Activated T-helper 1 cell treated with anti-CD3 and anti-CD28 coated beads, Interleukin-12 subunit alpha, Interleukin-12 subunit beta, Interleukin-2, Interleukin-4 antibody, amounts not matched to agents 30 ng/mL and 10 ng/mL and 1 ng/mL, durations not matched to agents 14 hours and 24 hours and 36 hours (primary cell): ENCODE measurements at regions not wholly inside any gene's neighbourhood (a gene's known extent, or its start where the extent isn't known, plus 50 kb on each side); places are given as distances from the start of the nearest gene placed in this dataset.
"Not testable (repeated sequence)": the region's sequence is repeated elsewhere in the genome, so short reads cannot be mapped to it uniquely, and the experiment has no call there.

Experiments
- DNase-seq: peaks from one replicate; pipeline ENCODE4 v3.0.0; 2021; ENCODE audit warnings: low spot score
- H3K27ac Mint-ChIP-seq: one replicate; pipeline ENCODE4 v1.8.0; 2021; ENCODE audit warnings: mild to moderate bottlenecking, mixed read lengths
- H3K27me3 Mint-ChIP-seq: one replicate; pipeline ENCODE4 v1.8.0; 2022; ENCODE audit warnings: mild to moderate bottlenecking, moderate library complexity, mixed read lengths; ENCODE audit not compliant: insufficient read depth
- H3K36me3 Mint-ChIP-seq: one replicate; pipeline ENCODE4 v1.8.0; 2021; ENCODE audit warnings: low read depth, mixed read lengths
- H3K4me1 Mint-ChIP-seq: one replicate; pipeline ENCODE4 v1.8.0; 2021; ENCODE audit warnings: low read depth, mixed read lengths
- H3K4me3 Mint-ChIP-seq: one replicate; pipeline ENCODE4 v1.8.0; 2021; ENCODE audit warnings: mild to moderate bottlenecking, moderate library complexity, mixed read lengths
- H3K9me3 Mint-ChIP-seq: one replicate; pipeline ENCODE4 v1.8.0; 2021; ENCODE audit warnings: mixed read lengths
- intact Hi-C: fragments of 100-400 bp; cut with micrococcal nuclease; formaldehyde crosslinking; loops from one replicate; pipeline ENCODE4 v1.15.1; 2024

DNA sequence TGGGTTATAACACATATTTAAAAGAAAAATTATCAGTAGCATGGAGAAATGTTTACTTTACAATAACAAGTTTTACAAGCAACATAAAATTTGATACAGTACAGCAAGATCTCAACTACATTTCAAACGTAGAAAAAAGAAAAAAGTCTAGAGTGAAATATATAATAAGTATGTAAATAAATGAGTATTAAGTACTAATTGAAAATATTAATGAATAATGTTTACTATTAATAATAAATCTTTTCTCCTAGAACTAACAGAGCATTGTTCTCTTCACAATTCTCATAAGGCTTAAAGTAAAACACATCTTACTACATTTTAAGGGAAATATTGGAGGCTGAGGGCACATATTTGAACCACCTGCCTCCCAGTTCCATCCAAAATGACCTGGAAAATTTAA, 72.1 kb downstream of the TMEM212 start:
- Mint-ChIP-seq H3K36me3 (no peaks in the 10 kb centered on the region), H3K9me3 (peaks cover 3% of the 10 kb centered on the region), H3K4me3 (no peak overlapping the region), H3K27me3 (peaks cover 2% of the 10 kb centered on the region), H3K27ac (no peak overlapping the region), H3K4me1 (no peaks in the 10 kb centered on the region)
- intact Hi-C loops: no loop called here
- no peak for DNase-seq

DNA sequence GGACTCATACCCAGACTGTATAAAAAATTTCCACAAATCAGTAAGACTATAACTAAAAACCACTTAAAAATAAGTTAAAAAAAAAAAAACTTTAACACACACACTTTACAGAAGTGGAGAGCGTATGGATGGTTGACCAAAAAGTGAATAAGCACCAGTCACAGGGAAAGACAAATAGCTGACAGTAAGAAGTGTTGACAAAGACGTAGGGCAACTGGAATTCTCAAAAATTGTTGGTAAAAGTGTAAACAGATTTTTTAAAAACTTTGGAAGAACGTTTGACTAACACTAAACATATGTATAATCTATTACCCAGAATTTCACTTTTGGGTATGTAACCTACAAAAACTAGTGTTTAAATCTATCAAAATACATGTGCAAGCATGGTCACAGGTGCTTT, 73.7 kb downstream of the TMEM212 start:
- H3K36me3 Mint-ChIP-seq: no peaks in the 10 kb centered on the region
- H3K9me3 Mint-ChIP-seq: peaks cover 6% of the 10 kb centered on the region
- intact Hi-C loops: no loop called here
- no peak overlapping the region for H3K27ac Mint-ChIP-seq
- no peaks in the 10 kb centered on the region for H3K4me1 Mint-ChIP-seq
- peaks cover 2% of the 10 kb centered on the region for H3K27me3 Mint-ChIP-seq
- H3K4me3 Mint-ChIP-seq: no peak overlapping the region
- DNase-seq: no peak

DNA sequence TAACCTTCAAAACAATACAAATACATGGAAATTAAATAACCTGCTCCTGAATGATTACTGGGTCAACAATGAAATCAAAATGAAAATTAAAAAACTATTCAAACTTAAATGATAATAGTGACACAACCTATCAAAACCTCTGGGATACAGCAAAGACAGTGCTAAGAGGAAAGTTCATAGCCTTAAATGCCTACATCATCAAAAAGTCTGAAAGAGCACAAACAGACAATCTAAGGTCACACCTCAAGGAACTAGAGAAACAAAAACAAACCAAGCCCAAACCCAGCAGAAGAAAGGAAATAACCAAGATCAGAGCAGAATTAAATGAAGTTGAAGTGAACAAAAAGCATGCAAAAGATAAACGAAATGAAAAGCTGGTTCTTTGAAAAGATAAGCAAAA, 79.5 kb downstream of the TMEM212 start:
- H3K4me3 Mint-ChIP-seq, H3K36me3 Mint-ChIP-seq, H3K27ac Mint-ChIP-seq, DNase-seq, H3K4me1 Mint-ChIP-seq, intact Hi-C loops: not testable (repeated sequence)
- peaks cover 11% of the 10 kb centered on the region for H3K27me3 Mint-ChIP-seq
- H3K9me3 Mint-ChIP-seq: peaks cover 32% of the 10 kb centered on the region

DNA sequence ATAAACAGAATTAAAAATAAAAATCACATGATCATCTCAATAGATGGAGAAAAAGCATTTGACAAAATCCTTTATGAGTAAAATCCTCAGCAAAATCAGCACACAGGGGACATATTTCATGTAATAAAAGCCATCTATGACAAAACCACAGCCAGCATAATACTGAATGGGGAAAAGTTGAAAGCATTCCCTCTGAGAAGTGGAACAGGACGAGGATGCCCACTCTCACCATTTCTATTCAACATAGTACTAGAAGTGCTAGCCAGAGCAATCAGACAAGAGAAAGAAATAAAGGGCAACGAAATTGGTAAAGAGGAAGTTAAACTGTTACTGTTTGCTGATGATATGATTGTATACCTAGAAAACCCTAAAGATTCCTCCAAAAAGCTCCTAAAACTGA, 80.5 kb downstream of the TMEM212 start:
- intact Hi-C loops, H3K4me3 Mint-ChIP-seq, DNase-seq, H3K4me1 Mint-ChIP-seq, H3K27ac Mint-ChIP-seq, H3K36me3 Mint-ChIP-seq: not testable (repeated sequence)
- peaks cover 32% of the 10 kb centered on the region for H3K9me3 Mint-ChIP-seq
- H3K27me3 Mint-ChIP-seq: peaks cover 11% of the 10 kb centered on the region

- Mint-ChIP-seq H3K9me3 (peaks cover 32% of the 10 kb centered on the region), H3K27me3 (peaks cover 11% of the 10 kb centered on the region)
- H3K27ac Mint-ChIP-seq, H3K4me3 Mint-ChIP-seq, DNase-seq, H3K4me1 Mint-ChIP-seq, intact Hi-C loops, H3K36me3 Mint-ChIP-seq: not testable (repeated sequence)
Observed at GRCh38 chr3:171924864-171925263, 81.7 kb downstream of the TMEM212 start.

- no peaks in the 10 kb centered on the region for H3K27me3 Mint-ChIP-seq
- H3K4me3 Mint-ChIP-seq: no peak overlapping the region
- no peak overlapping the region for H3K27ac Mint-ChIP-seq
- DNase-seq: no peak
- H3K36me3 Mint-ChIP-seq: no peaks in the 10 kb centered on the region
- intact Hi-C loops: no loop called here
- no peaks in the 10 kb centered on the region for H3K9me3 Mint-ChIP-seq
- peaks cover 6% of the 10 kb centered on the region for H3K4me1 Mint-ChIP-seq
Observed at GRCh38 chr3:171932153-171932611, 89.0 kb downstream of the TMEM212 start.

- Mint-ChIP-seq H3K27ac (no peak overlapping the region), H3K9me3 (no peaks in the 10 kb centered on the region), H3K4me1 (peaks cover 6% of the 10 kb centered on the region), H3K36me3 (no peaks in the 10 kb centered on the region), H3K4me3 (no peak overlapping the region), H3K27me3 (no peaks in the 10 kb centered on the region)
- no peak for DNase-seq
- intact Hi-C loops: no loop called here
Observed at GRCh38 chr3:171933441-171933840, 90.3 kb downstream of the TMEM212 start.

DNA sequence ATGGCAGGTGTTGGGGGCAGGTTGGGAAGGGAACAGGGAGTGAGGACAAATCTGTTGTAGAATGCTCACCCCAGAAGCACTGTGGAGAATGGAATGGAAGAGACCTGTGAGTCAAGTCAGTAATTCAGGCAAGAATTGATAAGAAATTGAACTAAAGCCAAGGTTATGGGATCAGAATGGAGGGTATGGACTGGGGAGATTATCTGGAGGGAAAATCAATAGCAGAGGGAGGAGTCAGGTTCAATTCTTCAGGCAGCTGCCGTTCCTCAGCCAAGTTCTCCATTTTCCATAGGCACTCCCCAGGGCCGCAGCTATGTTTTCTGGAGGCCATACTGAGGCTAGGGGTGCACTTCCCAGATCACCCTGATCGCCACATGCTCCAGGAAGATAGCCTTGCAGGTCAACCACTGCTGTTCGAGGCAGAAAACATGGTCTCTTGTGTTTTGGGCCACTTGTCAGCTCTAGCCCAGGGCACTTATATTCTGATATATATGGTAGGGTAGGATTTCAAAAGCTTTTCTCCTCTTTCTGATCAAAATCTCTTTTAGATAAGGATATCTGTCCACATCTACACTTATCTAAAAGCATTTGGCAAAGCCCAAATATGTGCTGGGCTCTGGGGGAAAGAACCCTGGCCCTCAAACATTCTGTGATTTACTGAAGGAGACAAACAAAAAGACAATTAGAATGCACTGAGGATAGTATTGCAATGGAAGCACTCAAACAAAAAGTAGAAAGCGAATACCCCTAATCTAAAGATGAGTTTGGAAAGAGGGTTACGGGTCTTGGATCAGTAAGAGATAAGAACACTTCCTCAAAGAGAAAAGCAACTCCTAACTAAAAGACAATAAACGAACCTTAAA, 92.3 kb downstream of the TMEM212 start:
- no peak for DNase-seq
- H3K4me3 Mint-ChIP-seq: no peak overlapping the region
- H3K36me3 Mint-ChIP-seq: no peaks in the 10 kb centered on the region
- H3K4me1 Mint-ChIP-seq: peaks cover 6% of the 10 kb centered on the region
- H3K9me3 Mint-ChIP-seq: no peaks in the 10 kb centered on the region
- intact Hi-C loops: no loop called here
- H3K27me3 Mint-ChIP-seq: no peaks in the 10 kb centered on the region
- no peak overlapping the region for H3K27ac Mint-ChIP-seq

GRCh38 chr3:171936191-171936841, 93.2 kb downstream of the TMEM212 start:
- H3K4me3 Mint-ChIP-seq: no peak overlapping the region
- intact Hi-C loops: no loop called here
- H3K36me3 Mint-ChIP-seq: no peaks in the 10 kb centered on the region
- H3K27me3 Mint-ChIP-seq: no peaks in the 10 kb centered on the region
- peaks cover 6% of the 10 kb centered on the region for H3K4me1 Mint-ChIP-seq
- DNase-seq: no peak
- no peak overlapping the region for H3K27ac Mint-ChIP-seq
- no peaks in the 10 kb centered on the region for H3K9me3 Mint-ChIP-seq

DNA sequence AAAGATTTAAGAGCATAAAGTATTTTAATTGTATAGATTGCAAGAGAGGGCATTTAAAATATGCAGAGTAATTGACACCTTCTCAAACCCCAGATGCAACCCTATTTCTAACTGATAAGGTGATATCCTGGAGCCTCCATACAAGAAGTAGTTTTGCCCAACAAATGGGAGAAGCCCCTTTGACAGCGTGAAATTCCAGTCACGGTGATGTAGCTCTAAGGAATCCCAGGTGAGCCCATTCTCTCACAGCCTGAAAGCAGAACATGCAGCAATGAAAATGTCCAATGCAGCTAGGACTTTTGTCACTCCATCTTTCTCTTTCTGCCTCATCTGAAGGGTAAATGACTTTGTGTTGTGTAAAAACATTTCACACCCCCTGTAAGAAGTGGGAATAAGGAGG, 96.4 kb downstream of the TMEM212 start:
- no peaks in the 10 kb centered on the region for H3K9me3 Mint-ChIP-seq
- intact Hi-C loops: no loop called here
- H3K36me3 Mint-ChIP-seq: no peaks in the 10 kb centered on the region
- H3K4me1 Mint-ChIP-seq: peaks cover 11% of the 10 kb centered on the region
- DNase-seq: no peak
- no peak overlapping the region for H3K27ac Mint-ChIP-seq
- H3K4me3 Mint-ChIP-seq: no peak overlapping the region
- peaks cover 8% of the 10 kb centered on the region for H3K27me3 Mint-ChIP-seq

DNA sequence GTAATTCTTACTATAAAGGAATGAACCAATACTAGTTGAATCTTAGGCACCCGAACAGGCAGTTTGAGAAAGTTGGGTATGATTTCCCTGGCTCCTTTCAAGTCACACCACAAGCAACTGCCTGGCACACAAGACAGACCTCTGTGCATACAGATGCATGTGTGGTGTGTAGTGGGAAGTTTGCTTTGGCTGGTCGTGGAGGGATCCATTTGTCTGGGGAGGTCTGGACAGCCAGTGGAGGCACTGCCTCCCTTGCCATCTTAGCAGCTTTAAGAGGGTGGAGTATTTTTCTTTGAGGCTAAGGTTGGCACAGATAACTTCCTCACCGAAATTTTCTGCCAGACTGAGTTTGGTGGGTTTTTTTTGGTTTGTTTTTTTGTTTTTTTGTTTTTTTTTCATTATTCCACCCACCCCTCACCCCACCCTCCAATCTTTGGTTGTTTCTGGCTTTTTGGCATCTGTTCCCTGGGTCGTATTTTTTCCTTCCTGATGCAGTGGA, 97.1 kb downstream of the TMEM212 start:
- Mint-ChIP-seq H3K4me3 (no peak overlapping the region), H3K4me1 (peaks cover 11% of the 10 kb centered on the region), H3K27me3 (peaks cover 8% of the 10 kb centered on the region), H3K36me3 (no peaks in the 10 kb centered on the region), H3K9me3 (no peaks in the 10 kb centered on the region), H3K27ac (no peak overlapping the region)
- intact Hi-C loops: no loop called here
- no peak for DNase-seq

- Mint-ChIP-seq H3K27me3 (peaks cover 8% of the 10 kb centered on the region), H3K4me3 (no peak overlapping the region), H3K36me3 (no peaks in the 10 kb centered on the region), H3K4me1 (peaks cover 4% of the 10 kb centered on the region), H3K27ac (no peak overlapping the region), H3K9me3 (no peaks in the 10 kb centered on the region)
- intact Hi-C loops: no loop called here
- no peak for DNase-seq
Observed at GRCh38 chr3:171943262-171944117, 95.9 kb upstream of the FNDC3B start.
